GM12878 (cell line): ENCODE measurements at regions not wholly inside any gene's neighbourhood (a gene's known extent, or its start where the extent isn't known, plus 50 kb on each side); places are given as distances from the start of the nearest gene placed in this dataset.

ENCODE experiments used
- CBX5 ChIP-seq: sonication (generic); IDR thresholded peaks from 2 replicates; pipeline ENCODE4 v1.6.1; 2016; ENCODE audit warnings: low read depth, moderate library complexity, mild to moderate bottlenecking, inconsistent platforms
- EZH2 ChIP-seq: IDR thresholded peaks from 2 replicates; pipeline ENCODE4 v1.6.1; 2012; ENCODE audit warnings: low read depth, mild to moderate bottlenecking, control low read depth, inconsistent platforms, low read length, borderline replicate concordance; ENCODE audit not compliant: control insufficient read depth
- GABPA ChIP-seq: IDR thresholded peaks from 2 replicates; pipeline ENCODE4 v1.6.1; 2014; ENCODE audit warnings: antibody characterized with exemption, low read depth, mild to moderate bottlenecking, inconsistent platforms
- JUNB ChIP-seq: IDR thresholded peaks from 2 replicates; pipeline ENCODE4 v1.6.1; 2016; ENCODE audit warnings: antibody characterized with exemption, mild to moderate bottlenecking
- POLR2A ChIP-seq: IDR thresholded peaks from 2 replicates; pipeline ENCODE4 v1.6.1; 2011; ENCODE audit warnings: low read depth, mild to moderate bottlenecking, low read length
- POU2F2 ChIP-seq: IDR thresholded peaks from 3 replicates; pipeline ENCODE4 v1.6.1; 2011; ENCODE audit warnings: low read depth, mild to moderate bottlenecking, low read length, borderline replicate concordance
- TAF1 ChIP-seq: IDR thresholded peaks from 2 replicates; pipeline ENCODE4 v1.6.1; 2011; ENCODE audit warnings: mild to moderate bottlenecking, low read depth, low read length, borderline replicate concordance
- USF2 ChIP-seq: IDR thresholded peaks from 2 replicates; pipeline ENCODE4 v1.6.1; 2011; ENCODE audit warnings: low read depth, low read length, improper control_type of control experiment, borderline replicate concordance
- TF ChIP-seq, protein P1 (sequence below): IDR thresholded peaks from 2 replicates; pipeline ENCODE4 v1.6.1; 2012; ENCODE audit warnings: mild to moderate bottlenecking, low read depth, low read length

DNA sequence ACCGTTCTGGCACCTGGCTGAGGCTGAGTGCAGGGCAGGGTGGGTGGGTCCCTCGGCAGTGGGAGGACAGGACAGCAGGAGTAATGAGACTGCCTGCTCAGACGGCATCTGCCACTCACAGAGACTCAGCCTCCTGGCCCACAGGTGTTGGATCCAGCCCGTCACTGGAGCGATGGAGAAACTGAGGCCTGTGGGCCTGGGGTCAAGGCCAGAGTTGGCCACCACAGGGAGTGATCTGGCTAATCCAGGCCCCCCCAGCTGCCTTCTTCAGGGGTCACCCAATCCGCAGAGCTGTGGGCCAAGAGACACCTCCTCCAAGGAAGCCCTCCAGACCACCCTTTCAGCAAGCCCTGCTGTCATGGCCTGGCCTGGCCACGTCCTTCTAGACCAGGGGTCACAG, 103.7 kb upstream of the VSTM2B start:
- TF ChIP-seq GABPA (no peak), CBX5 (no peak), POLR2A (no peak), JUNB (no peak), EZH2 (no peak), USF2 (no peak), POU2F2 (no peak), TAF1 (no peak)
- TF ChIP-seq, protein P1, sequence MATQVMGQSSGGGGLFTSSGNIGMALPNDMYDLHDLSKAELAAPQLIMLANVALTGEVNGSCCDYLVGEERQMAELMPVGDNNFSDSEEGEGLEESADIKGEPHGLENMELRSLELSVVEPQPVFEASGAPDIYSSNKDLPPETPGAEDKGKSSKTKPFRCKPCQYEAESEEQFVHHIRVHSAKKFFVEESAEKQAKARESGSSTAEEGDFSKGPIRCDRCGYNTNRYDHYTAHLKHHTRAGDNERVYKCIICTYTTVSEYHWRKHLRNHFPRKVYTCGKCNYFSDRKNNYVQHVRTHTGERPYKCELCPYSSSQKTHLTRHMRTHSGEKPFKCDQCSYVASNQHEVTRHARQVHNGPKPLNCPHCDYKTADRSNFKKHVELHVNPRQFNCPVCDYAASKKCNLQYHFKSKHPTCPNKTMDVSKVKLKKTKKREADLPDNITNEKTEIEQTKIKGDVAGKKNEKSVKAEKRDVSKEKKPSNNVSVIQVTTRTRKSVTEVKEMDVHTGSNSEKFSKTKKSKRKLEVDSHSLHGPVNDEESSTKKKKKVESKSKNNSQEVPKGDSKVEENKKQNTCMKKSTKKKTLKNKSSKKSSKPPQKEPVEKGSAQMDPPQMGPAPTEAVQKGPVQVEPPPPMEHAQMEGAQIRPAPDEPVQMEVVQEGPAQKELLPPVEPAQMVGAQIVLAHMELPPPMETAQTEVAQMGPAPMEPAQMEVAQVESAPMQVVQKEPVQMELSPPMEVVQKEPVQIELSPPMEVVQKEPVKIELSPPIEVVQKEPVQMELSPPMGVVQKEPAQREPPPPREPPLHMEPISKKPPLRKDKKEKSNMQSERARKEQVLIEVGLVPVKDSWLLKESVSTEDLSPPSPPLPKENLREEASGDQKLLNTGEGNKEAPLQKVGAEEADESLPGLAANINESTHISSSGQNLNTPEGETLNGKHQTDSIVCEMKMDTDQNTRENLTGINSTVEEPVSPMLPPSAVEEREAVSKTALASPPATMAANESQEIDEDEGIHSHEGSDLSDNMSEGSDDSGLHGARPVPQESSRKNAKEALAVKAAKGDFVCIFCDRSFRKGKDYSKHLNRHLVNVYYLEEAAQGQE: no peak
